ENCODE measurements at regions not wholly inside any gene's neighbourhood (a gene's known extent, or its start where the extent isn't known, plus 50 kb on each side); places are given as distances from the start of the nearest gene placed in this dataset.

- no peak for ATAC-seq (ENCODE audit: low FRiP score)
- DNase-seq (ENCODE audit: low spot score), result no peak
- TF ChIP-seq CTCF (IDR thresholded peaks at IDR 0.05), result no peak
Observed at GRCh38 chr1:234778221-234779159, 168.5 kb upstream of the IRF2BP2 start.

- ATAC-seq (ENCODE audit: low FRiP score) (no peak), DNase-seq (ENCODE audit: low spot score) (no peak)
- no peak for TF ChIP-seq CTCF (IDR thresholded peaks at IDR 0.05)
Observed at GRCh38 chr1:234777856-234778220, 167.9 kb upstream of the IRF2BP2 start.

- TF ChIP-seq CTCF (IDR thresholded peaks at IDR 0.05), result no peak
- DNase-seq (ENCODE audit: low spot score) (no peak), ATAC-seq (ENCODE audit: low FRiP score) (no peak)
Observed at GRCh38 chr1:234776876-234777855, 167.2 kb upstream of the IRF2BP2 start.

GRCh38 chr1:234776256-234776875 lies 166.4 kb upstream of the IRF2BP2 start:
- ATAC-seq (ENCODE audit: low FRiP score), result no peak
- DNase-seq (ENCODE audit: low spot score), result no peak
- no peak for TF ChIP-seq CTCF (IDR thresholded peaks at IDR 0.05)

- TF ChIP-seq CTCF (IDR thresholded peaks at IDR 0.05), result no peak
- ATAC-seq (ENCODE audit: low FRiP score) (no peak), DNase-seq (ENCODE audit: low spot score) (no peak)
Observed at GRCh38 chr1:234775477-234776246, 165.7 kb upstream of the IRF2BP2 start.

- no peak for TF ChIP-seq CTCF (IDR thresholded peaks at IDR 0.05)
- DNase-seq (ENCODE audit: low spot score), result no peak
- no peak for ATAC-seq (ENCODE audit: low FRiP score)
Observed at GRCh38 chr1:234774971-234775370, 165.0 kb upstream of the IRF2BP2 start.
